ENCODE measurements at regions not wholly inside any gene's neighbourhood (a gene's known extent, or its start where the extent isn't known, plus 50 kb on each side); places are given as distances from the start of the nearest gene placed in this dataset.
A peak's percentile ranks its signal among the peaks of the same experiment; 100 is the strongest.

- DNase-seq: no peak
These were observed 630.5 kb upstream of the FANCL start for GRCh38 chr2:58871469-58872142.

- no peak for DNase-seq
These were observed 629.6 kb upstream of the FANCL start for GRCh38 chr2:58870704-58871103.

- no peak for DNase-seq
These were observed 625.8 kb upstream of the FANCL start for GRCh38 chr2:58866946-58867345.

GRCh38 chr2:58866527-58866926 lies 625.4 kb upstream of the FANCL start:
- DNase-seq: no peak

GRCh38 chr2:58866040-58866439 lies 624.9 kb upstream of the FANCL start:
- DNase-seq: no peak

- DNase-seq: no peak
These were observed 624.3 kb upstream of the FANCL start for GRCh38 chr2:58865436-58865835.

GRCh38 chr2:58862244-58862643 lies 621.1 kb upstream of the FANCL start:
- DNase-seq: no peak

GRCh38 chr2:58860586-58860985 lies 619.5 kb upstream of the FANCL start:
- no peak for DNase-seq

GRCh38 chr2:58856100-58856499 lies 615.0 kb upstream of the FANCL start:
- DNase-seq: no peak

- no peak for DNase-seq
These were observed 612.3 kb upstream of the FANCL start for GRCh38 chr2:58853420-58853819.

GRCh38 chr2:58852905-58853304 lies 611.8 kb upstream of the FANCL start:
- no peak for DNase-seq

GRCh38 chr2:58852243-58852642 lies 611.1 kb upstream of the FANCL start:
- no peak for DNase-seq

- DNase-seq: no peak
These were observed 610.5 kb upstream of the FANCL start for GRCh38 chr2:58851598-58851997.

- DNase-seq: no peak
These were observed 603.9 kb upstream of the FANCL start for GRCh38 chr2:58845011-58845410.

GRCh38 chr2:58842501-58843155 lies 601.5 kb upstream of the FANCL start:
- no peak for DNase-seq

GRCh38 chr2:58834404-58834803 lies 593.3 kb upstream of the FANCL start:
- DNase-seq: peak; percentile 39

- DNase-seq: no peak
These were observed 585.7 kb upstream of the FANCL start for GRCh38 chr2:58826795-58827194.

- no peak for DNase-seq
These were observed 571.7 kb upstream of the FANCL start for GRCh38 chr2:58812771-58813344.

- DNase-seq: no peak
These were observed 564.0 kb upstream of the FANCL start for GRCh38 chr2:58805126-58805525.

GRCh38 chr2:58803192-58803591 lies 562.1 kb upstream of the FANCL start:
- DNase-seq: no peak

GRCh38 chr2:58800881-58801280 lies 559.8 kb upstream of the FANCL start:
- DNase-seq: no peak

- DNase-seq: no peak
These were observed 557.6 kb upstream of the FANCL start for GRCh38 chr2:58798676-58799208.

GRCh38 chr2:58796239-58796910 lies 555.2 kb upstream of the FANCL start:
- no peak for DNase-seq

- no peak for DNase-seq
These were observed 553.8 kb upstream of the FANCL start for GRCh38 chr2:58794916-58795315.
